ENCODE measurements at regions not wholly inside any gene's neighbourhood (a gene's known extent, or its start where the extent isn't known, plus 50 kb on each side); places are given as distances from the start of the nearest gene placed in this dataset.

GRCh38 chr1:164308101-164308500 is 250.9 kb upstream of the PBX1 start:
- Histone ChIP-seq H3K9ac (ENCODE audit: low read depth in 2 of 2, low read length in 2 of 2) (no peak overlapping the region), H3K9me3 (no peaks in the 10 kb centered on the region), H3K4me3 (no peak overlapping the region), H3K4me1 (no peaks in the 10 kb centered on the region), H3K36me3 (no peaks in the 10 kb centered on the region), H3K27ac (no peak overlapping the region), H3K27me3 (no peaks in the 10 kb centered on the region)
- TF ChIP-seq, protein P1, sequence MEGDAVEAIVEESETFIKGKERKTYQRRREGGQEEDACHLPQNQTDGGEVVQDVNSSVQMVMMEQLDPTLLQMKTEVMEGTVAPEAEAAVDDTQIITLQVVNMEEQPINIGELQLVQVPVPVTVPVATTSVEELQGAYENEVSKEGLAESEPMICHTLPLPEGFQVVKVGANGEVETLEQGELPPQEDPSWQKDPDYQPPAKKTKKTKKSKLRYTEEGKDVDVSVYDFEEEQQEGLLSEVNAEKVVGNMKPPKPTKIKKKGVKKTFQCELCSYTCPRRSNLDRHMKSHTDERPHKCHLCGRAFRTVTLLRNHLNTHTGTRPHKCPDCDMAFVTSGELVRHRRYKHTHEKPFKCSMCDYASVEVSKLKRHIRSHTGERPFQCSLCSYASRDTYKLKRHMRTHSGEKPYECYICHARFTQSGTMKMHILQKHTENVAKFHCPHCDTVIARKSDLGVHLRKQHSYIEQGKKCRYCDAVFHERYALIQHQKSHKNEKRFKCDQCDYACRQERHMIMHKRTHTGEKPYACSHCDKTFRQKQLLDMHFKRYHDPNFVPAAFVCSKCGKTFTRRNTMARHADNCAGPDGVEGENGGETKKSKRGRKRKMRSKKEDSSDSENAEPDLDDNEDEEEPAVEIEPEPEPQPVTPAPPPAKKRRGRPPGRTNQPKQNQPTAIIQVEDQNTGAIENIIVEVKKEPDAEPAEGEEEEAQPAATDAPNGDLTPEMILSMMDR (IDR thresholded peaks at IDR 0.05), result no peak
- no peak for DNase-seq
- intact Hi-C loops (cut with DNase I), result no loop called here

GRCh38 chr1:164310166-164310565 is 248.8 kb upstream of the PBX1 start:
- TF ChIP-seq, protein P1 (IDR thresholded peaks at IDR 0.05), result no peak
- intact Hi-C loops (cut with DNase I), result no loop called here
- no peak for DNase-seq
- Histone ChIP-seq H3K27ac (no peak overlapping the region), H3K27me3 (no peaks in the 10 kb centered on the region), H3K36me3 (no peaks in the 10 kb centered on the region), H3K4me1 (no peaks in the 10 kb centered on the region), H3K9me3 (no peaks in the 10 kb centered on the region), H3K4me3 (no peak overlapping the region), H3K9ac (ENCODE audit: low read depth in 2 of 2, low read length in 2 of 2) (no peak overlapping the region)

GRCh38 chr1:164311377-164311776 is 247.6 kb upstream of the PBX1 start:
- Histone ChIP-seq H3K4me1 (no peaks in the 10 kb centered on the region), H3K27me3 (no peaks in the 10 kb centered on the region), H3K4me3 (no peak overlapping the region), H3K27ac (no peak overlapping the region), H3K36me3 (no peaks in the 10 kb centered on the region), H3K9me3 (no peaks in the 10 kb centered on the region), H3K9ac (ENCODE audit: low read depth in 2 of 2, low read length in 2 of 2) (no peak overlapping the region)
- intact Hi-C loops (cut with DNase I), result no loop called here
- no peak for DNase-seq
- TF ChIP-seq, protein P1 (IDR thresholded peaks at IDR 0.05), result no peak

DNA sequence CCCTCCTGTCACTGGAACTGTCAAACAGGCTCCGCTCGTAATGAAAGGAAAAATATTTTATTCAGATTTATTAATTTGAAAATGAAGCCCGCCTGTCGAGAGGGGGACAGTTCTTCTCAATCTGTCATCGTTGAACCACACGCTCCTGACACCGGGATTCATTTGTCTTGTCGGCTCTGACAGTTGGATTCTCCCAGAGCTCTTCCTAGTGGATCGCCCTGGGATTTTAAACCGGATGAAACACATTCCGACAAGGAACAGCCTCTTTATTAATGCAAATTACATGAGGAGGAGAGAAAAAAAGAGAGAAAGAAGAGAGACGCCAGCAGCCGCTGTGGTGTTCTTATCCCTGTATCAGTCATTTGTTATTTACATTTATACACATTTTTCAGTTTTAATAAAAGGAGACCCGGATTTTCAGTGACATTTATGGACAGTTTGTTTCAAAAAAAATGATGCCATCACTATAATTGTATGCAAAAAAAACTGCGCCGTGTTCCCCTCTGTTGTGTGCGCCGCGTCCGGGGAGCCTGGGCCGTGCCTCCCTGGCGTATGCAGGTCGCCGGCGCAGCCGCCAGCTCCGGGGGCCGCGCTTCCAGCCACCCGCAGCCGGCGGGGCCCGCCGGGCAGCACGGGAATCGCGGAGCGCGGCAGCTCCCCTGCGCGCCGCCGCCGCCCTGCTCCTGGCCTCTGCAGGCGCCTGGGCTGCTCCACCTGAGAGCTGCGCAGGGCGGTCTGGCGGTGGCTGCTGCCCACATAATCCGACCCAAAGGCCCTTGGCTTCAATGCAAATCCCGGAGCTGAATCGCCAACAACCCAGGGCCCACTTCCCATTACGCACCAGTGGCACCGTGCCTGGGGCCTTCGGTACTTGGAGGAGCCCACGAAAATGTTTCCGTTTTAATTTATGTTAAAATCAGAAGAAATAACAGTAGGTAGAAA is 237.9 kb upstream of the PBX1 start:
- Histone ChIP-seq H3K9me3 (no peaks in the 10 kb centered on the region), H3K27me3 (peaks cover 4% of the 10 kb centered on the region), H3K9ac (ENCODE audit: low read depth in 2 of 2, low read length in 2 of 2) (no peak overlapping the region), H3K27ac (no peak overlapping the region), H3K4me1 (no peaks in the 10 kb centered on the region), H3K36me3 (no peaks in the 10 kb centered on the region), H3K4me3 (peak overlapping the region; percentile 22)
- peak; percentile 23 for DNase-seq
- intact Hi-C loops (cut with DNase I), result no loop called here
- TF ChIP-seq, protein P1 (IDR thresholded peaks at IDR 0.05), result no peak

- DNase-seq, result no peak
- Histone ChIP-seq H3K27me3 (peaks cover 4% of the 10 kb centered on the region), H3K4me3 (no peak overlapping the region), H3K9ac (ENCODE audit: low read depth in 2 of 2, low read length in 2 of 2) (no peak overlapping the region), H3K9me3 (no peaks in the 10 kb centered on the region), H3K27ac (no peak overlapping the region), H3K36me3 (no peaks in the 10 kb centered on the region), H3K4me1 (no peaks in the 10 kb centered on the region)
- TF ChIP-seq, protein P1 (IDR thresholded peaks at IDR 0.05), result no peak
- intact Hi-C loops (cut with DNase I), result no loop called here
These were observed 233.2 kb upstream of the PBX1 start for GRCh38 chr1:164325786-164326185.
